Loucy (cell line): ENCODE measurements at regions not wholly inside any gene's neighbourhood (a gene's known extent, or its start where the extent isn't known, plus 50 kb on each side); places are given as distances from the start of the nearest gene placed in this dataset.

ENCODE experiments used
- EZH2phosphoT487 ChIP-seq: fragments of 200-600 bp; IDR thresholded peaks from 2 replicates; pipeline ENCODE4 v1.6.1; 2018; ENCODE audit warnings: antibody characterized with exemption, mild to moderate bottlenecking, moderate library complexity, borderline replicate concordance
- TF ChIP-seq, protein P1 (sequence below): fragments of 200-600 bp; sonication (generic); conservative IDR thresholded peaks from 2 replicates; pipeline ENCODE4 v1.5.1; 2014; ENCODE audit warnings: mild to moderate bottlenecking, antibody characterized with exemption, low read length

DNA sequence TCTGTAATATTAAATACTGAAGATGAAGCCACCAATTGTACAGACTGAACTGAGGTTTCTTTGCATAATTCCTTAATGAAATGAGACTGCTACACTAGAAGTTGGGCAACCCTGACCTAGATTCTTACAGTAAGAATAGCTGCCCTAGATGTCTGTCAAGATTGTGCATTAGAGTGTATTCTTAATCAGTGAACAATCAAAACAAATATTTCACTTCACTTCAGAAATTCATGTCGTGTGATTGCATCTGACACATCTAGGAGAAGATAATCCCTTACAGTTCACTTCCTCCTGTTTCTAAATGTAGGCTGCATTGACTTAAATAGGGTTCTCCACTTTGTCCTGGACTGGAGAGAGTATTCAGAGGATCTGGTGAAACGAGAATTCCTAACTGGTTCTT is 283.1 kb downstream of the HNRNPD start:
- TF ChIP-seq, protein P1, sequence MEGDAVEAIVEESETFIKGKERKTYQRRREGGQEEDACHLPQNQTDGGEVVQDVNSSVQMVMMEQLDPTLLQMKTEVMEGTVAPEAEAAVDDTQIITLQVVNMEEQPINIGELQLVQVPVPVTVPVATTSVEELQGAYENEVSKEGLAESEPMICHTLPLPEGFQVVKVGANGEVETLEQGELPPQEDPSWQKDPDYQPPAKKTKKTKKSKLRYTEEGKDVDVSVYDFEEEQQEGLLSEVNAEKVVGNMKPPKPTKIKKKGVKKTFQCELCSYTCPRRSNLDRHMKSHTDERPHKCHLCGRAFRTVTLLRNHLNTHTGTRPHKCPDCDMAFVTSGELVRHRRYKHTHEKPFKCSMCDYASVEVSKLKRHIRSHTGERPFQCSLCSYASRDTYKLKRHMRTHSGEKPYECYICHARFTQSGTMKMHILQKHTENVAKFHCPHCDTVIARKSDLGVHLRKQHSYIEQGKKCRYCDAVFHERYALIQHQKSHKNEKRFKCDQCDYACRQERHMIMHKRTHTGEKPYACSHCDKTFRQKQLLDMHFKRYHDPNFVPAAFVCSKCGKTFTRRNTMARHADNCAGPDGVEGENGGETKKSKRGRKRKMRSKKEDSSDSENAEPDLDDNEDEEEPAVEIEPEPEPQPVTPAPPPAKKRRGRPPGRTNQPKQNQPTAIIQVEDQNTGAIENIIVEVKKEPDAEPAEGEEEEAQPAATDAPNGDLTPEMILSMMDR: no peak
- no peak for TF ChIP-seq EZH2phosphoT487
